ENCODE measurements at regions not wholly inside any gene's neighbourhood (a gene's known extent, or its start where the extent isn't known, plus 50 kb on each side); places are given as distances from the start of the nearest gene placed in this dataset.
"Not testable (repeated sequence)": the region's sequence is repeated elsewhere in the genome, so short reads cannot be mapped to it uniquely, and the experiment has no call there.

DNA sequence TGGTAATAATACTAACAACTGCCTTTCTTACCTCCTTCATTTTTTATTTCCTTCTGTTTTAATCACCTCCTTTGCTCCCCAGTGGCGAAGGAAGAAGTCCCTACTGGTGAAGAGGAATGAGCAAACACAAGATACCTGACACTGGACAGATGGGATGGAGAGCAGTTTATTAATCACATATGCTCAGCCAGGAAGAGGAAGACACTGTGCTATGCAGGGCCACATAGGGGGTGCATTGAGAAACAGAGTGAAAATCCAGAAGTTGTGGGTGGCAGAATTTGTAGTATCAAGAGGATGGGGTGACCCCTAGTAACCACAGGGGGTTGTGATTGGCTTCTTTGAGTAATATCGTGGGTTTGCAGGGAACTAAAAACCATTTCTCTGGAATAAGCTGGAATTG, 1041.9 kb downstream of the OTOL1 start:
- no peak for DNase-seq (ENCODE audit: low read depth, low spot score)

DNA sequence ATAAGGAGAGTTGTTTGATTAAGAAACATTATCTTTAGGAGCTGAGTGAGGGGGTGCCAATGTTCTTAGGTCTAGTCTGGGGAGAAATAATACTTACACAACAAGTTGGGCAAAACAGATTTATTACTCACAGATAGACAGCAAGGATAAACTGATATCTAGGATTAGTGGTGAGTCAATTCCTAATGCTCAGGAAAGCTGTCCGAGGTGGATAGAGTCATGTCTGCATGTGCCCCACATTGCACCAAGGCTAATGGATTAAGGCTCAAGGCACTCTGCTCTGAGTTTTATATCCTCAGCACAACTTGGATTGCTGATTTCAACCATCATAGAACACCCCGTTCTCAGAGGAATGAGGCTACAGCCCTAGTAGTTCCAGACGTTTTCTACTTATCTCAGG, 1042.3 kb downstream of the OTOL1 start:
- DNase-seq (ENCODE audit: low read depth, low spot score) = no peak

DNA sequence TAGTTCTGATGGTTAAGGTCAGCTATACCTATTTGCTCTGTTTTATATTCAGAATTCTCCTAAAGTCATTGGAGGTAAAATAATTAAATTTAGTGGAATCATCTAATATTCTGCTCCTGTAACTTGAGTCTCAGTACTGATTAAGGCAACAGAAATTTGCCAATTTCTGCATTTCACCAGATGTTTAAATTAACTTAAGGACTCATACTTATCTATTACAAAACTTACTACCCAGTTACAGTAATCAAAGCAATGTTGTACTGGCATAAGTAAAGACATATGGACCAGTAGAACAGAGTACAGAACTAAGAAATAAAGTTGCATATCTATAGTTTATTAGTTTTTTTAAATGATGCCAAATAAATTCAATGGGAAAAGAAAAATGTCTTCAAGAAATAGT, 1043.8 kb downstream of the OTOL1 start:
- DNase-seq (ENCODE audit: low read depth, low spot score) = no peak

DNA sequence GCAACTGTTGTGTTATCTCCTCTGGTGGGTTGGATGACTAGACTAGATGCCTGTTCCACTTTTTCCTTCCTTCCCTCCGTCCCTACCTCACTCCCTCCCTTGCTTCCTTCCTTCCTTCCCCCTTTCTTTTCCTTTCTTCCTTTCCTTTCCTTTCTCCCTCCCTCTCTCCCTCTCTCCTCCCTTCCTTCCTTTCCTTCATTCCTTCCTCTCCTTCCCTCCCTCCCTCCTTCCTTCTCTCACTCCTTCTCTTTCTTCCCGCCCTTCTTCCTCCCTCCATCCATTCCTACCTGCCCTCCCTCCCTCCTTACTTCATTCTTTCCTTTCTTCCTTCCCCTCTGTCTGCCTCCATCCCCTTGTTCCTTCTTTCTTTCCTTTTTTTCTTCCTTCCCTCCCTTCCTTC, 1045.3 kb downstream of the OTOL1 start:
- no peak for DNase-seq (ENCODE audit: low read depth, low spot score)

DNA sequence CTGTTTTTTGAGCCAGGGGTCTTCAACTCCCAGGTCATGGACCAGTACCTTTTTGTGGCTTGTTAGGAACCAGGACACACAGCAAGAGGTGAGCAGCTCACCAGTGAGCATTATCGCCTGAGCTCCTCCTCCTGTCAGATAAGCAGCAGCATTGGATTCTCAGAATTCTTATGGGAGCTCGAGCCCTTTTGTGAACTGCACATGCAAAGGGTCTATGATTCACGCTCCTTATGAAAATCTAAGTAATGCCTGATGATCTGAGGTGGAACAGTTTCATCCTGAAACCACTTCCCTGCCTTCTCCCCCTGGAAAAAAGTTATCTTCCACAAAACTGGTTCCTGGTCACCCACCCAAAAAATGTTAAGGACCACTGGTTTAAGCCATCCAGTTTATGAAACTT, 1047.6 kb downstream of the OTOL1 start:
- DNase-seq (ENCODE audit: low read depth, low spot score) = no peak

DNA sequence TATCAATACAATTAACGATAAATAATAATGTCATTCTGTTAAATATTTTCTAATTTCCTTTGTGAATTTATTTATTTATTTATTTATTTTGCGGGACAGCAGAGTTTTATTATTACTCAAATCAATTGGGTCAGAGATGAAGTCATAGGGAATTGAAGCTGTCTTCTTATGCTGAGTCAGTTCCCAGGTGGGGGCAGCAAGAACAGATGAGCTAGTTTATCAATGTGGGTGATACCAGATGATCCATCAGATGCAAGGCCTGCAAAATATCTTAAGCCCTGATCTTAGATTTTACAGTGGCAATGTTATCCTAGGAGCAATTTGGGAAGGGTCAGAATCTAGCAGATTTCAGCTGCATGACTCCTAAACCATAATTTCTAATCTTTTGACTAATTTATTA, 1050.3 kb downstream of the OTOL1 start:
- DNase-seq (ENCODE audit: low read depth, low spot score) = no peak

DNA sequence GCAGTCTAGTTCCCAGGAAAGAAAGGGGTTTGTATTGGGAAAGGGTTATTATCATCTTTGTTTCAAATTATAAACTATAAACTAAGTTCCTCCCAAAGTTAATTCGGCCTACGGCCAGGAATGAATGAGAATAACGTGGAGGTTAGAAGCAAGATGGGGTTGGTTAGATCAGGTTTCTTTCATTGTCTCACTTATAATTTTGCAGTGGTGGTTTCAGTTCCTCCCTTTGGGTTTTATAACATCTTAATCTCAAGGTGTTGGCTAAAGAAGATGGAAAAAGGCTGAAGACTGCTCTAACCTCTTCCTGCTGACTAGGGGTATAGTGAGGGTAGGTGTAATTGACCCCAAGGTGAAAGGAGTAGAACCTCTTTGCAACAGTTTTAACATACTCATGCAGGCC, 1050.7 kb downstream of the OTOL1 start:
- no peak for DNase-seq (ENCODE audit: low read depth, low spot score)

DNA sequence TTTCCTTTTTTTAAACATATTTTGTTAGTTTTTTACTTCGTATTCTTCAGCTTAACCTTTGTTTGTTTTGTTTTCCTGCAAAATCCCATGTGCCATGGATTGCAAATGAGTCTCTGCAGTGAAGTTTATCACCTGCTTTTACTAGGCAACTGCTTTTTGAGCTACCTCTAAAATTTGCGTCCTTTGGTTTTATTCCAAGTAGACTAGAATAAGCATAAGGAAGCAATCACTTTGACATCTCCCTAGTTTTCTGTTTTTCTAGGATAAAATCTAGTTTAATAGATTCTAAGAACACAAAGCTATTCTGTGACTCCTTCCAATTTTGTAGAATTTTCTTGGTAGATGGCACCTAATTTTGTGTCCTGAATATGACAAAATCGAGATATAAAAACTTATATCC, 1059.2 kb downstream of the OTOL1 start:
- no peak for DNase-seq (ENCODE audit: low read depth, low spot score)

DNA sequence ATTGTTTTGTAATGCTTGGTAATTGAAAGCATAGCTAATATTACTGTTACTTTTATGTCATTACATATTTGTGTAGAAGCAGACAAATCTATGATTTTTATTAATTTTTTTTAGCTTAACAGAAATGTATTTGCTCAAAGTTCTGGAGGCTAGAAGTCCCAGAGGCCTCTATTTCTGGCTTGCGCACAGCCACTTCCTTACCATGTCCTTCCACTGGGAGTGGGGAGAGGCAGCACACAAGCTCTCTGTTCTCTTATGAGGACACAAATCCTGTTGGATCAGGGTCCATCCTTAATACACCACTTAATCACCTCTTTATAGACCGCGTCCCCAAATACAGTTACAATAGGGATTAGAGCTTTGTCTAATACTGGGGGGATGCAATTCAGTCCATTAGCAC, 1061.4 kb downstream of the OTOL1 start:
- DNase-seq (ENCODE audit: low read depth, low spot score) = no peak

DNA sequence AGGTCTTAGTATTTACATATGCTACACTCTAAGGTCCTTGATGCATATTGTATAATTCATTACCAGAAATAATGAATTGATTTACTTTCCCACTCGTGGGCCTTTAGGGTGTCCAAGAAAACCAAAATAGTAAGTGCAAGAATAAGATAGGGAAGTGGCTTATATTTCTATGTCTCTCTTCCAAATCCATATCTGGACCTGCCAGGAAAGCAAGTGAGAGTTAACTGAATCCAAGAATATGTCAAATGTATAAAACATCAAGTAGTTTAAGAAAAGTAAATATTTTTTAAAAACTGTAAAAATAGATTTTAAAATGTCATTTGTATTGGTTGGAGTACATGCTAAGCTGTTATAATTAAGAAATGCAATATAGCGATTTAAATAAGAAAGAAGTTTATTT, 1072.1 kb downstream of the OTOL1 start:
- DNase-seq (ENCODE audit: low read depth, low spot score) = no peak

DNA sequence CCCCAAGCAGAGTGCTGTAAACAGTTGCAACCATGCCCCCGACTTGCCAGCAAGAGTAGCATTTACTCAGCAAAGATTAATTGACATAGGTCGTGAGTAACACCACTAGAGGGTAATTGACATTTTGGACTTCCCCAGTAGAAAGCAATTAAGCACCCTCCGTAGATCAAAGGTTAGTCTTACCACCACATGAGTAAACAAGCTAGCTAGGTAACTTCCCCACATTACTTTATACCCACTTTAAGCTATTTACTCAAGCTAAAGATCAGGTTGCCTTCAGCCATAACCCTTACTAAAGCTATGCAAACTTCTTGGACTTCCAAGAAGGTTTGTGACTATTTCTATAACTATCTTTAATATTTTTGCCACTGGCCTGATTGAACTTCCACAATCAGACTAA, 1072.7 kb downstream of the OTOL1 start:
- no peak for DNase-seq (ENCODE audit: low read depth, low spot score)

DNA sequence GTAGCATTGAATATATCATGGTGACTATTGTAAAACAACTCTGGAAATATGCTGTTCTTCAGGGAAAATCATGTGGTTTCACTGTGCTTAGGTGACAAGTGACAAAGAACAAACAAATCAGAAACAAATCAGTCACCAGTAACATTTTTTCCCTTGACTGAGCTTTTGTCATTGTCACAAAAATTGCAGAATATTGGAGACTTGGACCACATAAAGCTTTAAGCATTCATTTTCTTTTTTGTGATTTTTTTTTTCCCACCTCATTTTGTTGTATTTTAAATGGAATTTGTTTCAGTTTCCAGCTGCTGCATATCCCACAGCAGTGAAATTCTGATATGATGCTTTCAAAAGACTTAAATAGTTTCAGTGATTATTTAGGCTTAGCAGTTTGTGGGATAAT, 1088.4 kb downstream of the OTOL1 start:
- DNase-seq (ENCODE audit: low read depth, low spot score) = no peak

DNA sequence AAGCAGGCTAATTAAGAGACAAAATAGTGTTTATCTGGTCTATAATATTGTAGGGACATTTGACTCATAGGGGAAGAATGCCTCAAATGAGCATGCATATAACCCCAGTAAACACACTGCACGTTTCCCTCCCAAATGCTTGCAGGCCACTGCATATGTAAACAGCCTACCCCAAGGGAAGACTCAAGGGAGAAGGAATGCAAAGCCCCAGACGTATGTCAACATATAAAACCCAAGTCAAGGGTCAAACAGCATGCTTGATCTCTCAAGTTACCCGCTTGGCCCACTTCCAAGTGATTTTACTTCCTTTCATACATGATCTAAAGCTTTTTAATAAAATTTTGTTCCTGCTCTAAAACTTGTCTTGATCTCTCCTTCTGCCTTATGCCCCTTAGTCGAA, 1090.0 kb downstream of the OTOL1 start:
- DNase-seq (ENCODE audit: low read depth, low spot score) = peak; percentile 66

DNA sequence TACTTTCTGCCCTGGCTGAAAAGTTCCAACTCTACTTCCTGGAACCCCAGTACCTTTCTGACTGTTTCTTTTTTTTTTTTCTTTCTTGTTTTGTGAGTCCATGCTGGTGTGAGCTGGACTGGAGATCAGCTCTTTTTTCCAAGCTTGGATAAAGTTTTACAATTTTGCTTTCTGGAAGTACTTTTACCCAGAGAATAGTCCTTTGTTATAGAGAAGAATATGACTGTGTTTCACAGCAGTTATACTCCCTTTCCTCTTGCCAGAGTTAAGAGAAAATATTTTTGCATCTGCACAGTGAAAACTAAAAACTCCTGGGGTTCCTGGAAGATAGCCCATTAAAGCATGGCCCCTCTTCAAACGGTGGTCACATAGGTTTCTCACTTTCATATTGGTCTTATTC, 1100.6 kb downstream of the OTOL1 start:
- peak; percentile 37 for DNase-seq (ENCODE audit: low read depth, low spot score)

DNA sequence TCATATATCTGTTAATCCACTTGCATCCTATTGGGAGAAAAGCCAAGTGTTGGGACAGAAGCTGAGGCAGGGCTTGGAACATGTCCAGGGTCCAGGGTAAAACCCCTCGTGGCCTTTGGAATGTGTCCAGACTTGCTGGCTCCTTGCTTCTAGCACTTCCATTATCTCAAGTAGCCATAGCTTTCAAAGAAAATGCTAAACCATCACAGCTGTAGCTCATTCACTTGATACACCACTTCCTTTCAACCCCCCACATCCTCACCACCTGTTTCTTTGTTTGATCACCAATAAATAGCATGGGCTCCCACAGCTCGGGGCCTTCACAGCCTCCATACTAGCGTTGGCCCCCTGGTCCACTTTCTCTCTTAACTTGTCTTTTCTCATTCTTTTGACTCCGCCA, 1101.9 kb downstream of the OTOL1 start:
- not testable (repeated sequence) for DNase-seq (ENCODE audit: low read depth, low spot score)

DNA sequence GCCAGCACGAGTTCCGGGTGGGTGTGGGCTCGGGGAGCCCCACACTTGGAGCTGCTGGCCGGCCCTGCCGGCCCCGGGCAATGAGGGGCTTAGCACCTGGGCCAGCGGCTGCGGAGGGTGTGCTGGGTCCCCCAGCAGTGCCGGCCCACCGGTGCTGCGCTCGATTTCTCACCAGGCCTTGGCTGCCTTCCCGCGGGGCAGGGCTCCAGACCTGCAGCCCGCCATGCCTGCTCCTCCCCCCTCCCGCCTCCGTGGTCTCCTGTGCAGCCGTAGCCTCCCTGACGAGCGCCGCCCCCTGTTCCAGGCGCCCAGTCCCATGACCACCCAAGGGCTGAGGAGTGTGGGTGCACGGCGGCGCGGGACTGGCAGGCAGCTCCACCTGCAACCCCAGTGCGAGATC, 1103.1 kb downstream of the OTOL1 start:
- DNase-seq (ENCODE audit: low read depth, low spot score) = not testable (repeated sequence)

DNA sequence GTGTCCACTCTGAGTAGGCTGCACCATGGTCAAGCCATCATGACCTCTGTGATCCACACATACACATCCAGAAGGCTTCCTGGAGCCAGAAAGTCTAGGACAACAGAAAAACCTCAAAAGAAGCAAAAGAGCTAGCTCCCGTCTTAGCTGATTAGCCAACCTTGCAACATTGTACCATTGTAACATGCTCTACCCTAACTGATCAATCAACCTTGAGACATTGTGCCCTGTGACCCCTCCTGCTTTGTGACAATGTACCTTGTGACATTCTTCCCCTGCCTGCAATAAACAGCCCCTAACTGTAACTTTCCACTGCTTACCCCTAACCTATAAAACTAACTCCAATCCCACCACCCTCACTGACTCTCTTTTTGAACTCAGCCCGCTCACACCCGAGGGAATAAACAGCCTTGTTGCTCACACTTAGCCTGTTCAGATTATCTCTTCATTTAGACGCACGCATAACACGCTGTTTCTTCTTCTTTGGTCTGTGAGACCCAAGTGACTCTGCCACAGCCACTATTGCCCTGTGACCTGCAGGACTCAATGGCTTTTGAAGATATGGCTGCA, 1104.6 kb downstream of the OTOL1 start:
- no peak for DNase-seq (ENCODE audit: low read depth, low spot score)

DNA sequence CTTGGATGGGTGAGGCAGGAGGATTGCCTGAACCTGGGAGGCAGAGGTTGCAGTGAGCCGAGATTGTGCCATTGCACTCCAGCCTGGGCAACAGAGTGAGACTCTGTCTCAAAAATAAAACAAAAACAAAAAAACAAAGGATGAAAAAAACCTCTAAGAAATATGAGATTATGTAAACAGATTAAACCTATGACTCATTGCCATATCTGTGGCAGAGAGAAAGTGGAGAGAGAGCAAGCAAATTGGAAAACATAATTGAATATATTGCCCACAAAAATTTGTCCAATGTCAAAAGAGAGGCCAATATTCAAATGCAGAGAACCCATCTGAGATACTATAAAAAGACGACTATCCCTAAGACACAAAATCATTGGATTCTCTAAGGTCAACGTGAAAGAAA, 1106.0 kb downstream of the OTOL1 start:
- no peak for DNase-seq (ENCODE audit: low read depth, low spot score)

DNA sequence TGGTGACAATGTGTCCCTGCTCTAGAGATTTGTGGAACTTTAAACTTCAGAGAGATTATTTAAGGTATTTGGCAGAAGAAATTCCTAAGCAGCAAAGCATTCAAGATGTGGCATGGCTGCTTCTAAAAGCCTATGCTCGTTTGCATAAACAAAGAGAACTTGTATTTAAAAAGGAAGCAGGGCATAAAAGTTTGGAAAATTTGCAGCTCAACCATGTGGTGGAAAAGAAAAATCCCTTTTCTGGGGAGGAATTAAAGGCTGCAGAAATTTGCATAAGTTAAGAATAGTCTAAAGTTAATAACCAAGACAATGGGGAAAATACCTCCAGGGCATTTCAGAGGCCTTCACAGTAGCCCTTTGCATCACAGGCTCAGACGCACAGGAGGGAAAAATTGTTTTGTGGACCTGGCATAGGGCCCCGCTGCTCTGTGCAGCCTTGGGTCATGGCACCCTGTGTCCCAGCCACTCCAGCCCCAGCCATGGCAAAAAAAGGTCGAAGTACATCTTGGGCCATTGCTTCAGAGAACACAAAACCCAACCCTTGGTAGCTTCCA, 1109.1 kb downstream of the OTOL1 start:
- no peak for DNase-seq (ENCODE audit: low read depth, low spot score)

DNA sequence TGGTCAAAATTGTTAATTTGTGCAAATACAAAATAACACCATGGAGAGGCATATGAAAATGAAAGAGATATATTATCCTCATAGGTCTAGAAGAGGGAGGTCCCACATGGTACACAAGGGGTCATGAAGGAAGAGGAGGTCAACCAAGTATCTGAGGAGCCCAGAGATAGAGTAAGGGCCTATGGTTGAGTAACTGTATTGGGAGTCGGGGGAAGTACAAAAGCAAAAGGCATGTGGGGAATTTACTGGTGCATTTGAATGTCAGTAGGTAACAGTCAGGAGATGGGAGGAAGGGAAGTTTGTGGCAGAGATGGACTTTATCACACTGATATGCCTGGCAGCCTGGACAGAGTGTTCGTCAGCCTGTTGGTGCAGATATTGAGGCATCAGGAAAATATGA, 1113.7 kb downstream of the OTOL1 start:
- no peak for DNase-seq (ENCODE audit: low read depth, low spot score)

DNA sequence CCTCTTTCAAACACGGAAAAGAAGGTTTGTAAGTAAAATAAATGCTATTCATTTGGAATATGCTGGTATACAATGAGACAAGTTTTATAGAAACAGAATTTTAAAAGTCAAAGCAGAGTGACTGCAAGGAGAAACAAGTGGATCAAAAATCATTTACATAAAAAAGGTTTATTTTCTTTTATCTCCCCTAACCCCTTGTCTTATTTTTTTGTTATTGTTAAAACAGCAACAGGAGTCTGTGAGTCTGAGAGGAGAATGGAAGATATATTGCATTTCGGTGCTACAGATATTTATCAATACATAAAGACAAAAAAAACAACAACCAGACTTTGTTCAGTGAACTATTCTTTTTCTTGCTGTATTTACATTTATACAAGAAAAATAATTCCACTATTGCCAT, 1116.4 kb downstream of the OTOL1 start:
- no peak for DNase-seq (ENCODE audit: low read depth, low spot score)

DNA sequence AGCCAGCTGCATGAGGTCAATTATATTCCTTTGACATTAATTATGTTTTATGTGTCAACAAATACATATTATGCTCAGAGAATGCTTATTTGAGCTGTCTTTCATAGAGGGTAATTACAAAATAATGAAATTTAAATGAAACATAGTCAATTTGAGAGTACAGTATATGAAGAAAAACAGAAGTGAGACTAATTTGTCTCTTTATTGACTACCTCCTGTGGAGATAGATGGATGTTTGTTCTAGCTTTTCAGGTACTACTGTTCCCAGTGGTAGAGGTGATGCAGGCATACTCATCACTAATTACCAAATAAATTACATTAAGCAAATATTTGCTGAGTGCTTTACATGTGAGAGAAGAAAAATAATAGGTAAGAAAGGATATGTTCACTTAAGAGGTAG, 1129.6 kb downstream of the OTOL1 start:
- DNase-seq (ENCODE audit: low read depth, low spot score) = no peak

DNA sequence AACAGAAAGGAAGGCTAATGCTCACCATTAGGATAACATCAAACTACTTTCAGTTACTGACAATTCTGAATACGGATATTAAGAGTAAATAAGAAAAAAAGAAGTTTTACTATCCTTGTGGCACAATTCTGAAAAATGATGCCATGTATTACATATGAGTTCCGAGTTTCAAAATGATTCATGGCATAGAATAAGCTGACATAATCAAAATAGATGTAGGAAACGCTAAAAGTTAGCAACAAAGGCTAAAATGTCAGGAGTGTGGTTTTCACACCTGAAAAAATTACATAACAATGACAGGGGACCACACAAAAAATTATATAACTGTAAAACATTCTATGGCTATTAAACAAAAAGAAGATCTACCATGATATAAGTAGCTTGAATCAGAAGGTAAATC, 1131.9 kb downstream of the OTOL1 start:
- DNase-seq (ENCODE audit: low read depth, low spot score) = no peak

DNA sequence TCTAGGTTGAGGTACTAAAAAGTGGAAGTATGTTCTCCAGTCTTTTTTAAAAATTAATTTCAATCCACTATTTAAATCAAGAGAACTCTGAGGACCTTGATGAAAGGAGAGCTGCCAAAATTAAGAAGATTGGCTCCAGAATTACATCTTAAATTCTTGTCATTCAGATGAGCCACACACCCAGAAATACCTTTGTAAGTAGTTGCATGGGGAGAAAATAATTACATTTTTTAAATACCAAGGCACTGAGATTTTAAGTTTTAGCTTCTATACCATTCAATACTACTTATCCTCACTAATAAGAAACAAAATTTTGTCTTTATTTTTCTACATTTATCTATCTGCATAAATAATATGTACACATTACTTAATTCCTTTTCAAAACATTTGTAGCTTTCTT, 1132.8 kb downstream of the OTOL1 start:
- no peak for DNase-seq (ENCODE audit: low read depth, low spot score)
